GM12878 (cell line): ENCODE measurements at regions not wholly inside any gene's neighbourhood (a gene's known extent, or its start where the extent isn't known, plus 50 kb on each side); places are given as distances from the start of the nearest gene placed in this dataset.

Experiments used
- ATAC-seq: fragments of 200-7000 bp; cut with Tn5 transposase; 3 replicates; pipeline ENCODE4 v1.9.1; 2020; ENCODE audit warnings: mild to moderate bottlenecking, moderate library complexity
- BruUV-seq: library from RNA; stranded (reverse); fragments of 400-500 nt; replicated peaks from 2 replicates; lab custom pipeline; 2021; lab: Mats Ljungman, UMichigan
- CTCF ChIA-PET: fragments of 300-600 bp; sonication (Branson Sonifier 250); formaldehyde crosslinking; extraction: SDS; loops from one replicate; lab custom pipeline; 2021; ENCODE audit warnings: inconsistent platforms; lab: Yijun Ruan, JAX
- POLR2A ChIA-PET: fragments of 350-600 bp; formaldehyde crosslinking; extraction: SDS; loops from one replicate; lab custom pipeline; 2021; ENCODE audit warnings: inconsistent platforms; lab: Charles Lee
- RAD21 ChIA-PET: fragments of 300-600 bp; sonication (Branson Sonifier 250); formaldehyde crosslinking; loops from one replicate; lab custom pipeline; 2023; ENCODE audit warnings: antibody characterized with exemption; ENCODE audit not compliant: unreplicated experiment; lab: Charles Lee
- SMC1A ChIA-PET: fragments of 300-600 bp; sonication (Branson Sonifier 250); formaldehyde crosslinking; loops from one replicate; lab custom pipeline; 2023; ENCODE audit not compliant: unreplicated experiment, uncharacterized antibody; lab: Charles Lee
- DNase-seq: peaks from one replicate; pipeline ENCODE4 v3.0.0-alpha.2; 2011; ENCODE audit warnings: low read depth, low spot score
- FAIRE-seq: peaks from 3 replicates; lab custom pipeline; 2011; peaks lifted over from hg19 to GRCh38; lab: Jason Lieb, UNC
- H2AFZ ChIP-seq: 2 replicates; pipeline ENCODE4 v1.6.0; 2011; ENCODE audit warnings: low read depth, low read length, control low read depth; ENCODE audit not compliant: control insufficient read depth
- H3K27ac ChIP-seq: 2 replicates; pipeline ENCODE4 v1.5.1; 2011; ENCODE audit warnings: control low read depth; ENCODE audit not compliant: control insufficient read depth, insufficient read depth
- H3K27me3 ChIP-seq, 2 experiments: replicated peaks in 1 of 2; 2 replicates each; pipeline versions ENCODE4 v1.6.0 to v1.6.1; 2011; ENCODE audit warnings: low read length in 1 of 2; ENCODE audit not compliant: control insufficient read depth in 2 of 2, insufficient read depth in 2 of 2
- H3K36me3 ChIP-seq, 2 experiments: 2 replicates each; pipeline ENCODE4 v1.5.1; 2011; ENCODE audit warnings: low read length in 1 of 2; ENCODE audit not compliant: control insufficient read depth in 2 of 2, insufficient read depth in 2 of 2
- H3K4me1 ChIP-seq: 2 replicates; pipeline ENCODE4 v1.6.1; 2011; ENCODE audit warnings: mild to moderate bottlenecking, low read length, moderate library complexity, mixed read lengths; ENCODE audit not compliant: control insufficient read depth, insufficient read depth
- H3K4me2 ChIP-seq: 2 replicates; pipeline ENCODE4 v1.6.0; 2011; ENCODE audit warnings: control low read depth; ENCODE audit not compliant: control insufficient read depth, insufficient read depth
- H3K4me3 ChIP-seq: fragments of 200-600 bp; sonication (generic); 2 replicates; pipeline ENCODE4 v1.5.1; 2016
- H3K79me2 ChIP-seq: 2 replicates; pipeline ENCODE4 v1.6.0; 2011; ENCODE audit warnings: low read length; ENCODE audit not compliant: control insufficient read depth, insufficient read depth
- H3K9ac ChIP-seq: 2 replicates; pipeline ENCODE4 v1.8.0; 2011; ENCODE audit warnings: low read length, control low read depth, mixed read lengths; ENCODE audit not compliant: control insufficient read depth, insufficient read depth
- H3K9me3 ChIP-seq: replicated peaks from 3 replicates; pipeline ENCODE4 v1.5.1; 2011; ENCODE audit warnings: mild to moderate bottlenecking, low read length; ENCODE audit not compliant: control insufficient read depth, insufficient read depth
- H4K20me1 ChIP-seq: 2 replicates; pipeline ENCODE4 v1.6.0; 2011; ENCODE audit not compliant: control insufficient read depth, insufficient read depth
- BHLHE40 ChIP-seq, 2 experiments: fragments of 450-650 bp in 1 of 2; IDR thresholded peaks; 2 replicates each; pipeline ENCODE4 v1.6.1; 2011 to 2017; ENCODE audit warnings: low read depth in 2 of 2, borderline replicate concordance in 1 of 2, improper control_type of control experiment in 1 of 2, low read length in 1 of 2, mild to moderate bottlenecking in 1 of 2
- CBFB ChIP-seq: IDR thresholded peaks from 2 replicates; pipeline ENCODE4 v1.6.1; 2016; ENCODE audit warnings: antibody characterized with exemption, low read depth
- ELK1 ChIP-seq: IDR thresholded peaks from 2 replicates; pipeline ENCODE4 v1.6.1; 2012; ENCODE audit warnings: low read depth, low read length, improper control_type of control experiment
- IRF3 ChIP-seq: fragments of 450-650 bp; IDR thresholded peaks from 2 replicates; pipeline ENCODE4 v1.6.1; 2014; ENCODE audit warnings: mild to moderate bottlenecking
- KDM1A ChIP-seq: fragments of 200-600 bp; sonication (generic); IDR thresholded peaks from 2 replicates; pipeline ENCODE4 v1.6.1; 2016; ENCODE audit warnings: borderline replicate concordance
- MLLT1 ChIP-seq: fragments of 450-650 bp; IDR thresholded peaks from 2 replicates; pipeline ENCODE4 v1.6.1; 2016; ENCODE audit warnings: mild to moderate bottlenecking
- PML ChIP-seq: IDR thresholded peaks from 2 replicates; pipeline ENCODE4 v1.6.1; 2012; ENCODE audit warnings: low read length, inconsistent platforms
- POLR2AphosphoS2 ChIP-seq: IDR thresholded peaks from 2 replicates; pipeline ENCODE4 v1.6.1; 2011; ENCODE audit warnings: low read depth, mild to moderate bottlenecking, low read length, improper control_type of control experiment, moderate library complexity
- STAT1 ChIP-seq: fragments of 450-650 bp; conservative IDR thresholded peaks from 2 replicates; pipeline ENCODE4 v1.6.1; 2014; ENCODE audit warnings: antibody characterized with exemption, mild to moderate bottlenecking
- USF2 ChIP-seq: IDR thresholded peaks from 2 replicates; pipeline ENCODE4 v1.6.1; 2011; ENCODE audit warnings: low read depth, low read length, improper control_type of control experiment, borderline replicate concordance
- ZNF592 ChIP-seq: fragments of 450-650 bp; IDR thresholded peaks from 2 replicates; pipeline ENCODE4 v1.6.1; 2017; ENCODE audit warnings: mild to moderate bottlenecking, moderate library complexity
- ZZZ3 ChIP-seq: IDR thresholded peaks from 2 replicates; pipeline ENCODE4 v1.6.1; 2011; ENCODE audit warnings: low read depth; ENCODE audit not compliant: control insufficient read depth, insufficient read length
- WGBS: methylation state at CpG from one replicate; pipeline ENCODE4 v1.1.6; 2016; ENCODE audit warnings: low lambda C conversion rate; ENCODE audit not compliant: insufficient replicate concordance, insufficient coverage; ENCODE audit errors: missing lambda C conversion rate; 5-methylcytosine and 5-hydroxymethylcytosine counted together
- in situ Hi-C: fragments of 300-500 bp; cut with MboI; formaldehyde crosslinking; loops from 9 replicates; pipeline ENCODE4 v1.14.3; 2018; ENCODE audit warnings: mixed read lengths
- intact Hi-C: fragments of 100-400 bp; cut with micrococcal nuclease; formaldehyde crosslinking; loops from one replicate; pipeline ENCODE4 v1.14.2; 2022; ENCODE audit not compliant: unreplicated experiment

- TF ChIP-seq CBFB, result no peak
- no peak for TF ChIP-seq MLLT1
- TF ChIP-seq ZZZ3, result no peak
Observed at GRCh38 chr20:60795651-60796050, 456.4 kb upstream of the CDH4 start (continued).

- no peak overlapping the region for H3K9ac ChIP-seq
- POLR2A ChIA-PET, result interaction anchor here (0.6 kb wide), 1 partner anchor 1986 kb away, joined by 6 read pairs; no protein-coding TSS in a partner anchor
- no peaks in the 10 kb centered on the region; the same call in 2 of the 3 replicates for H3K9me3 ChIP-seq
- DNase-seq (no peak), FAIRE-seq (no peak), ATAC-seq (no peak)
- H3K36me3 ChIP-seq, result no peaks in the 10 kb centered on the region
- no peaks in the 10 kb centered on the region for H3K4me1 ChIP-seq
- 0% methylated on average over 1 of the region's 1 CpG for WGBS
- H4K20me1 ChIP-seq, result no peaks in the 10 kb centered on the region
- CTCF ChIA-PET, result no interaction called here
- no TSS peak for BruUV-seq
- TF ChIP-seq PML (no peak), USF2 (no peak), STAT1 (no peak), ELK1 (no peak), IRF3 (no peak), BHLHE40 (IDR thresholded peaks at IDR 0.05; ENCODE audit: borderline replicate concordance in 1 of 2, low read depth in 2 of 2, low read length in 1 of 2) (no peak), KDM1A (no peak), ZNF592 (no peak), POLR2AphosphoS2 (no peak)
- TF ChIP-seq, all 136 proteins: peak for 0
- Histone ChIP-seq H3K79me2 (no peaks in the 10 kb centered on the region), H3K4me2 (no peak overlapping the region), H3K27ac (no peak overlapping the region), H2AFZ (no peak overlapping the region), H3K27me3 (no peaks in the 10 kb centered on the region), H3K4me3 (no peak overlapping the region)
- in situ Hi-C loops (no loop called here), intact Hi-C loops (no loop called here)
- SMC1A ChIA-PET, result no interaction called here
- RAD21 ChIA-PET, result no interaction called here
Observed at GRCh38 chr20:60800185-60800584, 451.9 kb upstream of the CDH4 start.
